DMS53 treated with DMSO at 0.1 percent for 48 hours (cell line): ENCODE measurements at regions not wholly inside any gene's neighbourhood (a gene's known extent, or its start where the extent isn't known, plus 50 kb on each side); places are given as distances from the start of the nearest gene placed in this dataset.
"Not testable (repeated sequence)": the region's sequence is repeated elsewhere in the genome, so short reads cannot be mapped to it uniquely, and the experiment has no call there.

Experiments
- DNase-seq: peaks from one replicate; lab custom pipeline; 2025; ENCODE audit not compliant: unreplicated experiment; lab: John Stamatoyannopoulos, UW

GRCh38 chr7:21304808-21305375 is 123.0 kb upstream of the SP4 start:
- DNase-seq: no peak

GRCh38 chr7:21305455-21306235 is 122.2 kb upstream of the SP4 start:
- peak; percentile 39 for DNase-seq

- DNase-seq: no peak
Measured at GRCh38 chr7:21314954-21315353, 112.9 kb upstream of the SP4 start.

- DNase-seq: no peak
Measured at GRCh38 chr7:21317966-21318915, 109.6 kb upstream of the SP4 start.

- no peak for DNase-seq
Measured at GRCh38 chr7:21318916-21319270, 109.0 kb upstream of the SP4 start.

- no peak for DNase-seq
Measured at GRCh38 chr7:21326241-21326640, 101.6 kb upstream of the SP4 start.

- no peak for DNase-seq
Measured at GRCh38 chr7:21326921-21327320, 101.0 kb upstream of the SP4 start.

- DNase-seq: no peak
Measured at GRCh38 chr7:21327422-21328409, 100.2 kb upstream of the SP4 start.

GRCh38 chr7:21330462-21331178 is 97.3 kb upstream of the SP4 start:
- no peak for DNase-seq

GRCh38 chr7:21334906-21335305 is 93.0 kb upstream of the SP4 start:
- no peak for DNase-seq

GRCh38 chr7:21336743-21337142 is 91.1 kb upstream of the SP4 start:
- no peak for DNase-seq

- DNase-seq: no peak
Measured at GRCh38 chr7:21338728-21339164, 89.1 kb upstream of the SP4 start.

GRCh38 chr7:21344900-21345299 is 83.0 kb upstream of the SP4 start:
- not testable (repeated sequence) for DNase-seq

GRCh38 chr7:21345361-21345760 is 82.5 kb upstream of the SP4 start:
- DNase-seq: no peak

- no peak for DNase-seq
Measured at GRCh38 chr7:21346297-21346696, 81.6 kb upstream of the SP4 start.

GRCh38 chr7:21352540-21353387 is 75.1 kb upstream of the SP4 start:
- DNase-seq: no peak

GRCh38 chr7:21353388-21353780 is 74.5 kb upstream of the SP4 start:
- no peak for DNase-seq

GRCh38 chr7:21354284-21354683 is 73.6 kb upstream of the SP4 start:
- no peak for DNase-seq

- no peak for DNase-seq
Measured at GRCh38 chr7:21355406-21355874, 72.4 kb upstream of the SP4 start.
